ENCODE measurements at regions not wholly inside any gene's neighbourhood (a gene's known extent, or its start where the extent isn't known, plus 50 kb on each side); places are given as distances from the start of the nearest gene placed in this dataset.

DNA sequence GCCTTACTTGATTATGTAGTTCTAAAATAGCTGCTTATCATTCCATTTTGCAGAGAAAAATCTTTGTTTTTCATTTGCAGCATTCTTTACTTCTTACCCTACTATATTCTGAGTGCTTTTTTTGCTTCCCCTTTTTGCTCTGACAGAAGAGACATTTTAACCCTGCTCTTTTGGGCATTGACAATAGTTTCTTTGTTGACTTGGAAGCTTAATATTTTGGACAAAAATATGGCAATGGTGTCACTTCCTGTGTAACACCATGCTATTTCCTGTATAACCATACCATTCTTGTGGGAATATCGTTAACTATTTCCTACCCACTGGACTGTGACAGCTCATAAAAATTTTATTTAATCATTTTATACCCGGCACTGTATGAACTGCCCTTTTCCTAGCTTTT lies 747.1 kb downstream of the CDH8 start:
- no peak overlapping the region for H3K4me3 ChIP-seq (replicated peaks in 1 of 2; ENCODE audit: low read depth in 2 of 2, low read length in 2 of 2)
- DNase-seq (ENCODE audit: low read depth in 2 of 2) = no peak
- TF ChIP-seq, protein P1, sequence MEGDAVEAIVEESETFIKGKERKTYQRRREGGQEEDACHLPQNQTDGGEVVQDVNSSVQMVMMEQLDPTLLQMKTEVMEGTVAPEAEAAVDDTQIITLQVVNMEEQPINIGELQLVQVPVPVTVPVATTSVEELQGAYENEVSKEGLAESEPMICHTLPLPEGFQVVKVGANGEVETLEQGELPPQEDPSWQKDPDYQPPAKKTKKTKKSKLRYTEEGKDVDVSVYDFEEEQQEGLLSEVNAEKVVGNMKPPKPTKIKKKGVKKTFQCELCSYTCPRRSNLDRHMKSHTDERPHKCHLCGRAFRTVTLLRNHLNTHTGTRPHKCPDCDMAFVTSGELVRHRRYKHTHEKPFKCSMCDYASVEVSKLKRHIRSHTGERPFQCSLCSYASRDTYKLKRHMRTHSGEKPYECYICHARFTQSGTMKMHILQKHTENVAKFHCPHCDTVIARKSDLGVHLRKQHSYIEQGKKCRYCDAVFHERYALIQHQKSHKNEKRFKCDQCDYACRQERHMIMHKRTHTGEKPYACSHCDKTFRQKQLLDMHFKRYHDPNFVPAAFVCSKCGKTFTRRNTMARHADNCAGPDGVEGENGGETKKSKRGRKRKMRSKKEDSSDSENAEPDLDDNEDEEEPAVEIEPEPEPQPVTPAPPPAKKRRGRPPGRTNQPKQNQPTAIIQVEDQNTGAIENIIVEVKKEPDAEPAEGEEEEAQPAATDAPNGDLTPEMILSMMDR (IDR thresholded peaks at IDR 0.05; ENCODE audit: low read depth, low read length) = no peak

DNA sequence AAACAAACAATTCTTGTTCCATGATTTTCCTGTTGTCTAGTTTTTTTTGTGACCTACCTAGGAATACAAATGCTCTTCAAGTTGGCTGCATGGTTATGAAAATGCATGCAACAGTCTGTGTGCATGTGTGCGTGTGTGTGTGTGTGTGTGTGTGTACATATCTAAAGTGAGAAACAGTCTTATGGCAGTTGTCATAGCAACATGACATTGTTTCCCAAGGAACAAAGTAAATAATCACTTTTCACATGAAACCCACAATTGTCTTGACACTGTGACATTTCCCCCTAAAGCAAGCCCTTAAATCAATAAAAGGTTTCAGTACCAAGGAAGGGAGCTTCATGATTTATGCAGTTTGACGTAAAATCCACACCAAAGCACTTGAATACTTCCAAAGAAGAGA lies 758.4 kb downstream of the CDH8 start:
- no peak overlapping the region for H3K4me3 ChIP-seq (replicated peaks in 1 of 2; ENCODE audit: low read depth in 2 of 2, low read length in 2 of 2)
- TF ChIP-seq, protein P1 (IDR thresholded peaks at IDR 0.05; ENCODE audit: low read depth, low read length) = no peak
- DNase-seq (ENCODE audit: low read depth in 2 of 2) = no peak

DNA sequence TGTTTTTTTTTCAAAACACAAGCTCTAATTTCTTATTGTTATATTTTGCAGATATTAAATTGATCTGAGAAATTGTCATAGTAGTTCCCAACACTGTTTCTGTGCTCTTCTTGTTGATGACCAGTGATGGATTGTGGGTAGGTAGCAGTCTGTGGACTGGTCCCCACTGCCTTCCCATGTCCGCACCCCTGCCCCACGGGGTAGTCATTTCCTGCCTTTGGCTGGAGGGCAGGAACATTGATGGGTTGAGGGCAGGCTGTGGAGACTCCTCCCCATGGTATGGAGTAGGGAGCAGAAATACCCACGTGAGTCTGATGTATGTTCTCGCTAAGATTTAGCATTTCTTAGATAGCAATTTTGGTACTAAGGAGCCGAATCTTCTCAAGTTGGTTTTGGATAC lies 762.0 kb downstream of the CDH8 start:
- DNase-seq (ENCODE audit: low read depth in 2 of 2) = no peak
- TF ChIP-seq, protein P1 (IDR thresholded peaks at IDR 0.05; ENCODE audit: low read depth, low read length) = no peak
- no peak overlapping the region for H3K4me3 ChIP-seq (replicated peaks in 1 of 2; ENCODE audit: low read depth in 2 of 2, low read length in 2 of 2)

DNA sequence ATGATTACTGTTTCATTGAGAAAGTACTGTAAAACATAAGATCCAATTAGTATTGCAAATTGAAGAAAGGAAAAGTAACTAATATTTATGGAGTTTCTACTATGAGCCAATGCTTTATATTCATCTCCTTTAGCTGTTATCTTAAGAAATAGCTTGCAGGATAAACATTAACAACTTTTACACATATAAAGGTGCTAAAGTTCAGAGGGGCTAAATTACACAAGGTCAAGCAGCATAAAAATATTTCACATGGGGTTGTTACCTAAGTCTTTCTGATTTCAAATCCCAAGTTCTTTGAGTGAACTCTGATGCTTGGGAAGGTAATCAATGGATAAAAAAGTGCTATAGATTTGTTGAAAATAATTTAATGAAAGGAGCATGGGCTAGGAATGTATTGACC lies 765.5 kb downstream of the CDH8 start:
- TF ChIP-seq, protein P1 (IDR thresholded peaks at IDR 0.05; ENCODE audit: low read depth, low read length) = no peak
- H3K4me3 ChIP-seq (replicated peaks in 1 of 2; ENCODE audit: low read depth in 2 of 2, low read length in 2 of 2) = no peak overlapping the region
- DNase-seq (ENCODE audit: low read depth in 2 of 2) = no peak

DNA sequence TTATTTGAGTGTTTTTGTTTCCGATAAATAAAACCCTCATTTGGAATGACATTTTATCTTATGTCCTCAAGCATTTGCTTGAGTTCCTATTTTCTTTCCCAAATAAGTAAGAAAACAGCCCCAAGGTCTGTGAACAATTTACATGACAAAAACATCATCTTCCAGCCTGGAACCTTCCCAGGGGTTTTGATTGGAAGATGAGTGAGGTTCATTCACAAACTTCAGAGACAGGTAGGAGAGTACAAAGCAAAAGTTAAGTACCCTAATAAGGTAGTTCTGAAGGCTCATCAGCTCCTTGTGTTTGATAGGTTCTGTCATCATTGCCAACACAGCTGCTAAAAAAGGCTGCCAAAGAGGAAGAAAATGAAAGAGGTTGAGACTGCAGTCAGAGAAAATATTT lies 772.8 kb downstream of the CDH8 start:
- DNase-seq (ENCODE audit: low read depth in 2 of 2) = no peak
- TF ChIP-seq, protein P1 (IDR thresholded peaks at IDR 0.05; ENCODE audit: low read depth, low read length) = no peak

DNA sequence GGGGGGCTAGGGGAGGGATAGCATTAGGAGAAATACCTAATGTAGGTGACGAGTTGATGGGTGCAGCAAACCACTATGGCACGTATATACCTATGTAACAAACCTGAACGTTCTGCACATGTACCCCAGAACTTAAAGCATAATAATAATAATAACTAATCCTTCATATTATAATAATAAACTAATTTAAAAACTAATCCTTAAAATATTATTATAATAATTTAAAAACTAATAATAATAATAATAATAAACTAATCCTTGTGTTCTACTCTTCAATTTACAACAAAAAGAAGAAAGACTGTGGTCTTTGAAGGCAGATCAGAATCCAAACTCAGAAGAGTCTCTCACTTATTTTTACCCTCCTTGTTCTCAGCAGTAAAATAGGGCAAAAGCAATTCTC lies 774.9 kb downstream of the CDH8 start:
- no peak for DNase-seq (ENCODE audit: low read depth in 2 of 2)
- TF ChIP-seq, protein P1 (IDR thresholded peaks at IDR 0.05; ENCODE audit: low read depth, low read length) = no peak

More for the DNA sequence above, 772.8 kb downstream of the CDH8 start:
- H3K4me3 ChIP-seq (replicated peaks in 1 of 2; ENCODE audit: low read depth in 2 of 2, low read length in 2 of 2) = no peak overlapping the region

DNA sequence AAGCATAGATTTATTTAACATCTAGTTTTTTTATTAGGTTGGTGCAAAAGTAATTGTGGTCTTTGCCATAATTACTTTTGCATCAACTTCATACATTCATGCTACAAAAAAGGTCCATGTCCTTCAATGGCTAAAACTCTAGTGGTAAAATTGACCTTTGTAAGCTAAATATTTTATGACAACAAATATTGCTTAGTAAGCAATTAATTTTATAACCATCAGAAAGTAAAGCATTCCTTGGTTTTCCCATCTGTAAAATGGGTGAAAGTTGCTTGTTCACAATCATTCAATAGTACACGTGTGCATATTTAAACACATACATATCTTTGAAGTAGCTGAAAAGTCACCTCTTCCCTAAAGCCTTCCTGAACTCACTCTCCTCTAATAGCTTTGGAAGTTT lies 789.6 kb downstream of the CDH8 start:
- TF ChIP-seq, protein P1 (IDR thresholded peaks at IDR 0.05; ENCODE audit: low read depth, low read length) = no peak
- DNase-seq (ENCODE audit: low read depth in 2 of 2) = no peak
- no peak overlapping the region for H3K4me3 ChIP-seq (replicated peaks in 1 of 2; ENCODE audit: low read depth in 2 of 2, low read length in 2 of 2)

More for the DNA sequence above, 774.9 kb downstream of the CDH8 start:
- H3K4me3 ChIP-seq (replicated peaks in 1 of 2; ENCODE audit: low read depth in 2 of 2, low read length in 2 of 2) = no peak overlapping the region
